GM21786 (cell line): ENCODE measurements at regions not wholly inside any gene's neighbourhood (a gene's known extent, or its start where the extent isn't known, plus 50 kb on each side); places are given as distances from the start of the nearest gene placed in this dataset.
"Not testable (repeated sequence)": the region's sequence is repeated elsewhere in the genome, so short reads cannot be mapped to it uniquely, and the experiment has no call there.

Experiments
- ATAC-seq: cut with Tn5 transposase; IDR thresholded peaks from one replicate; pipeline ENCODE4 v1.9.1; 2021; ENCODE audit not compliant: unreplicated experiment

GRCh38 chr15:92705764-92706163 lies 50.2 kb upstream of the FAM174B start:
- ATAC-seq, result no peak

- no peak for ATAC-seq
Measured at GRCh38 chr15:92706201-92706600, 50.6 kb upstream of the FAM174B start.

DNA sequence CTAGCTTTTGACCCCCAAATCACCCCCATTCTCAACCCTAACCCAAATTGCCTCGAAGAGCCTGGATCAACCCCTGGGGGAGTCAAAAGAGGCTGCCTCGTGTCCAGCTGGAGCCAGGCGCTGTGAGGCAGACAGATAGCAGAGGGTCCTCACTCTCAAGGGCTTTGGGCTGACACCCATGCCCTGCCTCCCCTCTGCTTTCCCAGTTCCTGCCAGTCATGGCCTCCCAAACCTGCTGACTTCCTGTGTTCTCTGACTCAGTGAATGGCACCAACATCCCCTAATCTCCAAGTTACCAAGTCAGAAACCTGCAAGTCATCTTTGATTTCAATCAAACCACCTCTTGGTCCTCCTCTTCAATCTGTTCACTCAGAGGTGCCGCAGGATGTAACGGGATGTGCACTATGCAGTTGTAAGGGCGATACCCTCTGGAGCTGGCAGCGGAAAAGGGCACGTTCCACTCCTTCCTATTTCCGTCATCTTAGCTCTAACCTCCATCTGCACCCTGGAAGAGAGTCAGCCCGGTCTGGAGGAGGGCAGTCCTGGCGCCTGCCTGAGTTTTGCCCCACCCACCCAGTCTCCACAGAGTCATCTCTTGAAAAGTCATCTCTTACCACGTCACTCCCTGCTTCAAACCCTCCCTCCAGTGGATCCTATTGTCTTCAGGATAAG lies 52.4 kb upstream of the FAM174B start:
- ATAC-seq, result no peak

DNA sequence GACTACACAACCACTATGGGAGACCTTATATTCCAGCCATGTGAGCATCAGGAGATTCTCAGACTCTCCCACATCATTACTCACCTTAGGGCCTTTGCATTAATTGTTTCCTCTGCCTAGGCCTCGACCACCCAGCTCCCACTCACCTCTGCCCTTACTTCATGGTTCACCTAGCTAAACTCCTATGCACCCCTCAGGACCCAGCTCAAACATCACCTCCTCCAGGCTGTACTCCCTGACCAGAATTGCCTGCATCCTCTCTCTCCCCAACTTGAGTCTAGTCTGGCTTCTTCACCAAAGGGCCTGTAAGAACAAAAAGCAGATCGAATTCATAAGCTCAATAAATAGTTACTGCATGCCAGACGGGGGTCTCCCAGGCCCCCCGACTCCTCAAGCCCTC lies 53.1 kb upstream of the FAM174B start:
- no peak for ATAC-seq

DNA sequence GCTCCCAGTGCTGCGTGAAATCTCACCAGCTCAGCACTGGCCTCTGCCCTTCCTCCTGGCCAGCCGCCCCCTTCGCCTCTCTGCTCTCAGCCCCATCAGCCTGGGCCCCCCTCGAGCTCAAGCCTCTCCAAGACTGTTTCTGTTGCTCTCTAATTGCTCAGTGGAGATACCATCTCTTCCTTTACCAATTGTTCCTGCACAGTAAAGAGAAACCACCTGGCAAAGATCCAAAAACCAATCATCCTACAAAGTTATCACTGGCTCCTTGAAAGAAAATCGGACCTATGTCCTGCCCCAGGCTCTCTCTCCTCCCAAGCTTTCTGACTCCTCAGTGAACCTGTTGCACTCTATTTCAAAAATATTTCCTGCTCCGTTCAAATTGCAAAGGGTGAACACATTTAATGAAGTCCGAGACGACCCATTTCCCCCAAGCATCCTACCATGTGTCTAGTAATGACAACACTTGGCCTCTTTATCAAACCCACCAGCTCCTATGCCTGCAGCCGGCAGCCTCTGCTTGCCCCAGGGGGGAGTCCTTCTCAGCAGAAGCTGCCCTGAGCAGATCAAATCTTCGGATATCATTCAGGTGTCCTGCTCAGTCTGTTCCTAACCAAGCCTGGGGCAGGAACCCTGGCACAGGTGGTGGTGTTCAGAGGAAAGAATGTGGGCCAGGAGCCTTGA lies 53.7 kb upstream of the FAM174B start:
- no peak for ATAC-seq

DNA sequence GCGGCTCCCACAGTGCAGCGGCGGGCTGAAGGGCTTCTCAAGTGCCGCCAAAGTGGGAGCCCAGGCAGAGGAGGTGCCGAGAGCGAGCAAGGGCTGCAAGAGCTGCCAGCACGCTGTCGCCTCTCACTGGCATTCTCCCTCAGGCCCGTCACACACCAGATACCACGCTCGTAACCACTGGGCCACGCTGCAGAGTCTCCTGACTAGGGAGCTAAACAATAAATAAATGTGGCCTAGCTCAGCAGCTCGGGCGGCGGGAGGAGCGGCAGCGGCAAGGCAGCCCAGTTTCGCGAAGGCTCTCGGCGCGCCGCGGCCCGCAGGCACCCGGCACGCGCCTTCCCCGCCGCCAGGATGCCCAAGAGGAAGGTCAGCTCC lies 55.9 kb upstream of the FAM174B start:
- ATAC-seq, result no peak

- ATAC-seq, result peak; percentile 20
Measured at GRCh38 chr15:92714077-92714476, 58.5 kb upstream of the FAM174B start.

DNA sequence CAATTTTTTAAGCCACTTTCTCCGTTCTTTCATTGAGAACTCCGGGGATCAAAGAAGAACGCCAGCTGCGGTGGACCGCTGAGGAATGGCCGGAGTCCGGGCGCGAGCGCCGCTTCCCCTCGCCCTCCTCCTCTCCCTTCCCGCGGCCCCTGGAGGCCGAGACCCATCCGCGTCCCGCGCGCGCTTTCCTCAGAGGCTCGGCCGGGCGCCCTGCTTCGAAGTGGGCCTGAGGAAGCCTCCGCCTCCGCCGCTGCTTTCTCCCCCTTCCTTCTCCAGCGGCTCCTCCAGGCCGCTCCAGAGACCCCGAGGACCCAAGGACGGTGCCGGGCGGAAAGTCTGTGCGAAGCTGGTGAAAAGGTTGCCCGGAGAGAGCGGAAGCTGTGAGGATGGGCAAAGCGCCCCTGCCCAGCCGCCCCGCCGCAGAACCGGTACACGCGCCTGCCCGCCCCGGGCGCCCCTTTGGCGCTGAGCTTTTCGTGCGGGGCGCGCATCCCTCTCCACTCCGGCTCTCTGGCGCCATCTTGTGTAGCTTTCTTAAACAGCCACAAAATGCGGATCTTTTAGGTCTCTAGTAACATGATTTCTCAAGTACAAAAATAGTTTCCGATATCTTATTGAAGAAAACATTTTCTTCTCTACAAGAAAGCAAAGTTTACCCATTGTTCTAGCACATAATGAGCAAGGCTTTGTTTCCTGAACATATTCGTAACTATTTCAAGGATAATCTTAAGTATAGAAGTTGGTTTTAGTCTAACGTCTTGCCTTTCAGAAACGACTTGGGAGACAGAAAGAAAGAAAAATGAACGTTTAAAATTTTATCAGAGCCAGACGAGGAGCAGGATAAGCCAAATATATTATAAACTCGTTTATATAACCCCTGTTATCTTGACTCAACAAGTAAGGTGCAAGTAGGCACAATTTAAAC lies 59.2 kb upstream of the FAM174B start:
- ATAC-seq, result peak; percentile 76

GRCh38 chr15:92715758-92716157 lies 60.2 kb upstream of the FAM174B start:
- no peak for ATAC-seq

DNA sequence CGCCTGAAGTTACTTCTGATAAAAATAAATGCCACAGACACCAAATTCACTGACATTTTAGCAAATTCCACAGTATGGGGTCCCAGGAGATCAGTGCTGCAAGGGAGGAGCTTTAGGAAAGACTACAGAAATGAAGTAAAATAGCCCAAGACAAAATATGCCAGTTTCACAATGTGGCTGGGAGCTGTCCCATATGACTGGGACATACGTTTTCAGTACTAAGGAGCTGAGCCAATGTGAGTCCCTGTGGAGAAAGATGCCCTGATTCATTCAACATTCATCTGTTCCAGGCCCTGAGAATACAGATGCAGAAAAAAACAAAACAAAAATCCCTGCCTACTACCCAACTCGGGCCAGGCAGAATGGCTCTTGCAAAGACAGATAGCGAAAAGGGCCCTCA lies 63.4 kb upstream of the FAM174B start:
- no peak for ATAC-seq

- no peak for ATAC-seq
Measured at GRCh38 chr15:92724144-92724543, 68.6 kb upstream of the FAM174B start.

GRCh38 chr15:92725171-92725570 lies 69.6 kb upstream of the FAM174B start:
- ATAC-seq, result no peak

DNA sequence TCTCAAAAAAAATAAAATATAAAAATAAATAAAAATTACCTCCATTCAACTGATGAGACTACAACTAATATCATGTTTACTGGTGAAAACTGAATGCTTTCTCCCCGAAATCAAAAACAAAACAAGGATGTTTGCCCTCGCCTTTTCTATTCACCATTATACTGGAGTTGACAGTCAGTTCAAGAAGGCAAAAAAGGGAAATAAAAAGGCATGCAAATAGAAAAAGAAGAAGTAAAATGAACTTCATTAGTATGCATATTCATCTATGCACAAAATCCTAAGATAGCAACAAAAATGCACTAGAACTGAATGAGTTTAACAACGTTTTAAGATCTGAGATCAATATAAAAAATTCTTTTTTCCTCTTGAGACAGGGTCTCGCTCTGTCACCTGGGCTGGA lies 72.7 kb upstream of the FAM174B start:
- no peak for ATAC-seq

DNA sequence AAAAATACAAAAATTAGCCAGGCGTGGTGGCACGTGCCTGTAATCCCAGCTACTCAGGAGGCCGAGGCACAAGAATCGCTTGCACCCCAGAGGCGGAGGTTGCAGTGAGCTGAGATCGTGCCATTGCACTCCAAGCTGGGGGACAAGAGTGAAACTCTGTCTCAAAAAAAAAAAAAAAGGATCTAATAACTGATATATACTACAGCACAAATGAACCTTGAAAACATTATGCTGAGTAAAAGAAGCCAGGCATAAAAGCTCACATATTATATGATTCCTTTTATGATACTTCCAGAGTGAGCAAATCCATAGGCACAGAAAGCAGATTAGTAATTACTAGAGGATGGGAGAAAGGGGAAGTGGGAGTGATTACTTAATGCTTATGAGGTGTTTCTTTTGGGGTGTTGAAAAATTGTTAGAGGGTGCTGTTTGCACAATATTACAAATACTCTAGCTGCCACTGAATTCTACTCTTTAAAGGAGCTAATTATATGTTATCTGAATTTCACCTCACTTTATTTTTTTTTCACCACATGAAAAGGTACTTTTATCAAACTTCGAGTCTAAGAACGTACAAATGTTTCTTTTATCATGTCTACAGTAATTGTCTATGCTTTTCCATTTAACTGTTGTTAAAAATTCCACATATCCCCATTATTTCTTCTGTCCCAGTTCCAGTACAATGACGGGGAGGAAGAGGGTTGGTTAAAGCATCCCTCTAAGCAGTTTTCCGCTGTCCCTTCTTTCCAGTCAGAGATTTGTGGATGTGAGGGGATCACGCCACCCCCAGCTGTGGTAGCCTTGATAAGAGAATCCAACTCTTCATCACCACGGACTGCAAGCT lies 77.7 kb upstream of the FAM174B start:
- ATAC-seq, result no peak

DNA sequence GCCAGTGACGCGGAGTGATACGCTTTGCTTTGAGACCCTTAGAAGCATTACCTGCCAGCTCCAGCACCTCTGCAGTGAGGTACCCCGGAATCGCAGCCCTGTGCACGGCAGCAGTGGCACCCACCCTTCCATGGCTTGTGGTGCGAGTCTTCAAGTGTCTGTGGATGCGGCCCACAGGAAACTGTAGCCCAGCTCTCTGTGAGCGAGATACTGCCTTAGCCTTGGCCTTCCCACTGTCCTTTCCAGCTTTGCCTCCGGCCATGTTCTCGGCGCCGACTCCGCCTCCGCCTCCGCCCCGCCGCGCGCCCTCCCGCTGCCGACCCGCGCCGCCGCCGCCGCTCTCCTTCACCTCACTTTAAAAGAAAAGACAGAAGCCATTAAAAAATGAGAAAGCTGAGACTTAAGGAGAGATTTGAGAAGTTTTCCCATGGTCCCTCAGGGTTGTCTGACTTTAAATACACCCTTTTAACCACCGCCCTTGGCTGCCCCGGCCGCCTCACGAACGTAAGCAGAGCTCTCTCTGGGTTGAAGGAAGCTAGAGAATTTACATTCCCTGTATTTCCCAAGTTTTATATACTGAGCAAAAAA lies 78.5 kb upstream of the FAM174B start:
- no peak for ATAC-seq

DNA sequence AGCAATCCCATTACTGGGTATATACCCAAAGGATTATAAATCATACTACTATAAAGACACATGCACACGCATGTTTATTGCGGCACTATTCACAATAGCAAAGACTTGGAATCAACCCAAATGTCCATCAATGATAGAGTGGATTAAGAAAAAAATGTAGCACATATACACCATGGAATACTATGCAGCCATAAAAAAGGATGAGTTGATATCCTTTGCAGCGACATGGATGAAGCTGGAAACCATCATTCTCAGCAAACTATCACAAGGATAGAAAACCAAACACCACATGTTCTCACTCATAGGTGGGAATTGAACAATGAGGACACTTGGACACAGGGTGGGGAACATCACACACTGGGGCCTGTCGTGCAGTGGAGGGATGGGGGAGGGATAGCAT lies 83.7 kb upstream of the FAM174B start:
- ATAC-seq, result not testable (repeated sequence)

- no peak for ATAC-seq
Measured at GRCh38 chr15:92745845-92746271, 90.3 kb upstream of the FAM174B start.

GRCh38 chr15:92747047-92747446 lies 91.5 kb upstream of the FAM174B start:
- no peak for ATAC-seq

- no peak for ATAC-seq
Measured at GRCh38 chr15:92749216-92749615, 93.6 kb upstream of the FAM174B start.

- no peak for ATAC-seq
Measured at GRCh38 chr15:92749946-92750345, 94.4 kb upstream of the FAM174B start.

DNA sequence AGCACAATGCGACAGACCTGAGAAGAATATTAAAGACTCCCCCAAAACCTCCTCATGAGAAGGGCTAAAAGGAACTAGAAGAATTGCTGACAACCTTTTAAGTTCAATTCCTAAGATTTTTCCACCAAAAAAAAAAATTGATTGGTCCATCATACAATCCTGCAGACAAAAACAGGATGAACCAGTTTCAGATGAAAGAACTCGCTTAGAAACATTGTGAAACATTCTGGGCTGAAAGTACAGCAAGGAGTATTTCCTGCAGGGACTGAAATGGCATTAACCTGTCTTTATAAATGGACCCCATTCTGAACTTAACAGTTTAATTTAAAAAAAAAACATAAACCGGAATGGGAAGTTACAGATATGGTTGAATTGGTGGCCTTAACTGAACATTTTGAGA lies 96.0 kb upstream of the FAM174B start:
- ATAC-seq, result no peak
